ENCODE measurements at regions not wholly inside any gene's neighbourhood (a gene's known extent, or its start where the extent isn't known, plus 50 kb on each side); places are given as distances from the start of the nearest gene placed in this dataset.

- TF ChIP-seq, protein P1, sequence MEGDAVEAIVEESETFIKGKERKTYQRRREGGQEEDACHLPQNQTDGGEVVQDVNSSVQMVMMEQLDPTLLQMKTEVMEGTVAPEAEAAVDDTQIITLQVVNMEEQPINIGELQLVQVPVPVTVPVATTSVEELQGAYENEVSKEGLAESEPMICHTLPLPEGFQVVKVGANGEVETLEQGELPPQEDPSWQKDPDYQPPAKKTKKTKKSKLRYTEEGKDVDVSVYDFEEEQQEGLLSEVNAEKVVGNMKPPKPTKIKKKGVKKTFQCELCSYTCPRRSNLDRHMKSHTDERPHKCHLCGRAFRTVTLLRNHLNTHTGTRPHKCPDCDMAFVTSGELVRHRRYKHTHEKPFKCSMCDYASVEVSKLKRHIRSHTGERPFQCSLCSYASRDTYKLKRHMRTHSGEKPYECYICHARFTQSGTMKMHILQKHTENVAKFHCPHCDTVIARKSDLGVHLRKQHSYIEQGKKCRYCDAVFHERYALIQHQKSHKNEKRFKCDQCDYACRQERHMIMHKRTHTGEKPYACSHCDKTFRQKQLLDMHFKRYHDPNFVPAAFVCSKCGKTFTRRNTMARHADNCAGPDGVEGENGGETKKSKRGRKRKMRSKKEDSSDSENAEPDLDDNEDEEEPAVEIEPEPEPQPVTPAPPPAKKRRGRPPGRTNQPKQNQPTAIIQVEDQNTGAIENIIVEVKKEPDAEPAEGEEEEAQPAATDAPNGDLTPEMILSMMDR (IDR thresholded peaks at IDR 0.05; ENCODE audit: insufficient read depth, low read length, poor library complexity, severe bottlenecking) = no peak
- TF ChIP-seq EZH2phosphoT487 (conservative IDR thresholded peaks at IDR 0.05; ENCODE audit: low read length) = no peak
Observed at GRCh38 chr5:67273689-67274356, 77.2 kb upstream of the CD180 start.
